Fibroblast of skin of right biceps (primary cell): ENCODE measurements at regions not wholly inside any gene's neighbourhood (a gene's known extent, or its start where the extent isn't known, plus 50 kb on each side); places are given as distances from the start of the nearest gene placed in this dataset.

Experiments
- DNase-seq: peaks from one replicate; pipeline ENCODE4 v3.0.0-alpha.2; 2013

- peak; percentile 7 for DNase-seq
Observed at GRCh38 chr9:134967547-134967930, 49.8 kb upstream of the FCN1 start.

- peak; percentile 59 for DNase-seq
Observed at GRCh38 chr9:134968011-134968822, 50.5 kb upstream of the FCN1 start.

- DNase-seq: no peak
Observed at GRCh38 chr9:134968823-134969090, 51.0 kb upstream of the FCN1 start.

GRCh38 chr9:134969156-134970045 lies 51.7 kb upstream of the FCN1 start:
- DNase-seq: no peak

- DNase-seq: no peak
Observed at GRCh38 chr9:134970198-134970597, 52.5 kb upstream of the FCN1 start.

GRCh38 chr9:134970719-134971118 lies 53.0 kb upstream of the FCN1 start:
- no peak for DNase-seq

- no peak for DNase-seq
Observed at GRCh38 chr9:134971196-134971595, 53.5 kb upstream of the FCN1 start.

GRCh38 chr9:134971696-134972095 lies 54.0 kb upstream of the FCN1 start:
- no peak for DNase-seq

GRCh38 chr9:134972140-134972539 lies 54.4 kb upstream of the FCN1 start:
- DNase-seq: no peak

- DNase-seq: no peak
Observed at GRCh38 chr9:134975253-134975652, 57.5 kb upstream of the FCN1 start.

- DNase-seq: no peak
Observed at GRCh38 chr9:134976403-134976802, 58.7 kb upstream of the FCN1 start.

- no peak for DNase-seq
Observed at GRCh38 chr9:134978272-134978671, 60.6 kb upstream of the FCN1 start.

- DNase-seq: no peak
Observed at GRCh38 chr9:134980516-134980915, 62.8 kb upstream of the FCN1 start.

GRCh38 chr9:134980991-134981390 lies 63.3 kb upstream of the FCN1 start:
- DNase-seq: no peak

- DNase-seq: no peak
Observed at GRCh38 chr9:134981829-134982228, 64.1 kb upstream of the FCN1 start.

- DNase-seq: no peak
Observed at GRCh38 chr9:134982311-134982710, 64.6 kb upstream of the FCN1 start.

GRCh38 chr9:134983074-134983473 lies 65.4 kb upstream of the FCN1 start:
- DNase-seq: no peak

GRCh38 chr9:134983506-134984371 lies 66.0 kb upstream of the FCN1 start:
- no peak for DNase-seq

- no peak for DNase-seq
Observed at GRCh38 chr9:134984372-134985265, 66.9 kb upstream of the FCN1 start.

GRCh38 chr9:134985451-134985850 lies 67.7 kb upstream of the FCN1 start:
- no peak for DNase-seq

GRCh38 chr9:134986957-134987356 lies 69.2 kb upstream of the FCN1 start:
- DNase-seq: no peak

- no peak for DNase-seq
Observed at GRCh38 chr9:134987376-134987775, 69.7 kb upstream of the FCN1 start.
